Activated CD4-positive, alpha-beta T cell treated with anti-CD3 and anti-CD28 coated beads, Interleukin-10, Interleukin-2, amounts not matched to agents 100 ng/mL and 50 ng/mL, durations not matched to agents 16 hours and 8 hours (primary cell): ENCODE measurements at regions not wholly inside any gene's neighbourhood (a gene's known extent, or its start where the extent isn't known, plus 50 kb on each side); places are given as distances from the start of the nearest gene placed in this dataset.
A peak's percentile ranks its signal among the peaks of the same experiment; 100 is the strongest.
"Not testable (repeated sequence)": the region's sequence is repeated elsewhere in the genome, so short reads cannot be mapped to it uniquely, and the experiment has no call there.

ENCODE experiments used
- DNase-seq: peaks from one replicate; pipeline ENCODE4 v3.0.0-alpha.2; 2020

- DNase-seq = no peak
These were observed 115.0 kb downstream of the ADAM29 start for GRCh38 chr4:175033162-175033561.

- DNase-seq = no peak
These were observed 115.8 kb downstream of the ADAM29 start for GRCh38 chr4:175034007-175034406.

GRCh38 chr4:175034986-175035705 is 117.0 kb downstream of the ADAM29 start:
- no peak for DNase-seq

GRCh38 chr4:175035905-175036304 is 117.7 kb downstream of the ADAM29 start:
- DNase-seq = no peak

GRCh38 chr4:175048111-175048784 is 130.1 kb downstream of the ADAM29 start:
- no peak for DNase-seq

- DNase-seq = no peak
These were observed 130.7 kb downstream of the ADAM29 start for GRCh38 chr4:175048906-175049305.

- no peak for DNase-seq
These were observed 133.8 kb downstream of the ADAM29 start for GRCh38 chr4:175051974-175052373.

- no peak for DNase-seq
These were observed 136.8 kb downstream of the ADAM29 start for GRCh38 chr4:175054980-175055379.

GRCh38 chr4:175062183-175062592 is 144.0 kb downstream of the ADAM29 start:
- no peak for DNase-seq

- no peak for DNase-seq
These were observed 147.1 kb downstream of the ADAM29 start for GRCh38 chr4:175065228-175065627.

- no peak for DNase-seq
These were observed 148.9 kb downstream of the ADAM29 start for GRCh38 chr4:175066923-175067627.

GRCh38 chr4:175068266-175068665 is 150.1 kb downstream of the ADAM29 start:
- DNase-seq = no peak

- no peak for DNase-seq
These were observed 152.3 kb downstream of the ADAM29 start for GRCh38 chr4:175070444-175070843.

- no peak for DNase-seq
These were observed 153.0 kb downstream of the ADAM29 start for GRCh38 chr4:175071123-175071522.

- DNase-seq = no peak
These were observed 169.0 kb downstream of the ADAM29 start for GRCh38 chr4:175087145-175087544.

GRCh38 chr4:175090116-175090515 is 172.0 kb downstream of the ADAM29 start:
- no peak for DNase-seq

GRCh38 chr4:175091649-175092048 is 173.5 kb downstream of the ADAM29 start:
- no peak for DNase-seq

GRCh38 chr4:175092114-175092513 is 174.0 kb downstream of the ADAM29 start:
- DNase-seq = no peak

GRCh38 chr4:175093055-175093454 is 174.9 kb downstream of the ADAM29 start:
- not testable (repeated sequence) for DNase-seq

GRCh38 chr4:175103403-175103802 is 185.2 kb downstream of the ADAM29 start:
- no peak for DNase-seq

- DNase-seq = no peak
These were observed 188.1 kb downstream of the ADAM29 start for GRCh38 chr4:175106301-175106700.

- peak; percentile 1 for DNase-seq
These were observed 191.8 kb downstream of the ADAM29 start for GRCh38 chr4:175109933-175110332.

- no peak for DNase-seq
These were observed 207.4 kb downstream of the ADAM29 start for GRCh38 chr4:175125410-175126068.
